Body of pancreas (tissue), 4 donors: ENCODE measurements at regions not wholly inside any gene's neighbourhood (a gene's known extent, or its start where the extent isn't known, plus 50 kb on each side); places are given as distances from the start of the nearest gene placed in this dataset.

ENCODE experiments used
- ATAC-seq: fragments of 150-250 bp; one replicate; pipeline ENCODE4 v1.9.1; 2016
- DNase-seq, 4 donors: peaks; one replicate each; pipeline ENCODE4 v3.0.0-alpha.2; 2019
- H3K27ac ChIP-seq, 4 donors: fragments of 200-600 bp; sonication (generic); 1 replicate in 3 of 4; 2 replicates in 1 of 4; pipeline versions ENCODE4 v1.5.1 to v1.6.1; 2016 to 2019; ENCODE audit warnings: mild to moderate bottlenecking in 1 of 4, mixed read lengths in 1 of 4, moderate library complexity in 1 of 4
- H3K27me3 ChIP-seq, 2 donors: fragments of 200-600 bp; sonication (generic); one replicate each; pipeline ENCODE4 v1.6.0; 2016; ENCODE audit warnings: mild to moderate bottlenecking in 1 of 2
- H3K36me3 ChIP-seq, 2 donors: fragments of 200-600 bp; sonication (generic); replicated peaks in 1 of 2; 2 replicates each; pipeline ENCODE4 v1.5.1; 2016; ENCODE audit warnings: low read depth in 2 of 2; ENCODE audit not compliant: insufficient read depth in 1 of 2
- H3K4me1 ChIP-seq: fragments of 200-600 bp; sonication (generic); one replicate; pipeline ENCODE4 v1.6.0; 2016
- H3K4me3 ChIP-seq, 2 donors: fragments of 200-600 bp; sonication (generic); 1 replicate in 1 of 2; 2 replicates in 1 of 2; pipeline ENCODE4 v1.5.1; 2016 to 2019
- H3K9me3 ChIP-seq, 3 donors: fragments of 200-600 bp; sonication (generic); 1 replicate in 2 of 3; 2 replicates in 1 of 3; pipeline ENCODE4 v1.5.1; 2016
- CTCF ChIP-seq, 7 experiments: fragments of 450-650 bp in 4 of 7; fragments of 200-600 bp in 3 of 7; sonication (generic) in 3 of 7; IDR thresholded peaks; one replicate each; pipeline ENCODE4 v1.5.1; 2016 to 2019; ENCODE audit warnings: antibody characterized with exemption in 7 of 7
- POLR2A ChIP-seq, 3 donors: fragments of 450-650 bp; IDR thresholded peaks; one replicate each; pipeline ENCODE4 v1.6.1; 2016; ENCODE audit warnings: antibody characterized with exemption in 3 of 3, mild to moderate bottlenecking in 2 of 3
- WGBS, 2 donors: methylation state at CpG; one replicate each; pipeline ENCODE4 v1.1.5; 2017; 5-methylcytosine and 5-hydroxymethylcytosine counted together
- intact Hi-C: fragments of 100-400 bp; cut with DNase I; formaldehyde crosslinking; loops from one replicate; pipeline ENCODE4 v1.15.1; 2023

GRCh38 chr10:88023676-88024075, 160.3 kb downstream of the PTEN start:
- intact Hi-C loops = no loop called here
- TF ChIP-seq CTCF (IDR thresholded peaks at IDR 0.05) (no peak), POLR2A (IDR thresholded peaks at IDR 0.05) (no peak)
- no peak for ATAC-seq

GRCh38 chr10:88026031-88026430, 162.6 kb downstream of the PTEN start:
- intact Hi-C loops = no loop called here
- 98 to 100% methylated on average over 3 of the region's 3 CpGs for WGBS, 2 donors

More at GRCh38 chr10:88023676-88024075, 160.3 kb downstream of the PTEN start:
- no peaks in the 10 kb centered on the region for H3K27me3 ChIP-seq
- WGBS, 2 donors = 55 to 65% methylated on average over 1 of the region's 1 CpG
- no peak overlapping the region for H3K4me3 ChIP-seq
- H3K9me3 ChIP-seq = no peaks in the 10 kb centered on the region
- H3K4me1 ChIP-seq = peaks cover 6% of the 10 kb centered on the region
- no peak for DNase-seq
- no peak overlapping the region for H3K27ac ChIP-seq
- no peaks in the 10 kb centered on the region for H3K36me3 ChIP-seq

GRCh38 chr10:88027570-88027969, 164.1 kb downstream of the PTEN start:
- no peaks in the 10 kb centered on the region for H3K27me3 ChIP-seq
- ATAC-seq (no peak), DNase-seq (peak in 1 of 4 donors; percentile 67)
- no peaks in the 10 kb centered on the region for H3K9me3 ChIP-seq
- H3K4me3 ChIP-seq = no peak overlapping the region
- peak overlapping the region in 1 of 4 donors; percentile 51 for H3K27ac ChIP-seq
- H3K4me1 ChIP-seq = peaks cover 11% of the 10 kb centered on the region
- no peaks in the 10 kb centered on the region for H3K36me3 ChIP-seq
- 50 to 93% methylated on average over 4 of the region's 4 CpGs for WGBS, 2 donors
- intact Hi-C loops = no loop called here
- no peak for TF ChIP-seq CTCF (IDR thresholded peaks at IDR 0.05)
- TF ChIP-seq POLR2A (IDR thresholded peaks at IDR 0.05) = no peak

More at GRCh38 chr10:88026031-88026430, 162.6 kb downstream of the PTEN start:
- no peaks in the 10 kb centered on the region for H3K36me3 ChIP-seq
- no peaks in the 10 kb centered on the region for H3K9me3 ChIP-seq
- no peak overlapping the region for H3K27ac ChIP-seq
- H3K4me3 ChIP-seq = no peak overlapping the region
- no peak for DNase-seq
- TF ChIP-seq POLR2A (IDR thresholded peaks at IDR 0.05) (no peak), CTCF (IDR thresholded peaks at IDR 0.05) (no peak)
- H3K27me3 ChIP-seq = no peaks in the 10 kb centered on the region
- H3K4me1 ChIP-seq = peaks cover 11% of the 10 kb centered on the region
- ATAC-seq = no peak

- peaks cover 11% of the 10 kb centered on the region for H3K4me1 ChIP-seq
- ATAC-seq (no peak), DNase-seq (no peak)
- no peaks in the 10 kb centered on the region for H3K36me3 ChIP-seq
- intact Hi-C loops = no loop called here
- no peak for TF ChIP-seq CTCF (IDR thresholded peaks at IDR 0.05)
- TF ChIP-seq POLR2A (IDR thresholded peaks at IDR 0.05) = no peak
- WGBS, 2 donors = 64 to 100% methylated on average over 1 of the region's 1 CpG
- no peak overlapping the region for H3K4me3 ChIP-seq
- H3K27ac ChIP-seq = peak overlapping the region in 2 of 4 donors; percentile 20 to 44
- H3K27me3 ChIP-seq = no peaks in the 10 kb centered on the region
- no peaks in the 10 kb centered on the region for H3K9me3 ChIP-seq
These were observed 164.6 kb downstream of the PTEN start for GRCh38 chr10:88028072-88028471.

- ATAC-seq (peak; percentile 92), DNase-seq (peak; percentile 22 to 52 (median 34))
- Histone ChIP-seq H3K27ac (peak overlapping the region in 3 of 4 donors; percentile 22 to 44 (median 26)), H3K4me3 (no peak overlapping the region), H3K4me1 (peaks cover 11% of the 10 kb centered on the region), H3K9me3 (no peaks in the 10 kb centered on the region), H3K27me3 (no peaks in the 10 kb centered on the region), H3K36me3 (no peaks in the 10 kb centered on the region)
- intact Hi-C loops = no loop called here
- WGBS, 2 donors = 24 to 28% methylated on average over 1 of the region's 1 CpG
- no peak for TF ChIP-seq POLR2A (IDR thresholded peaks at IDR 0.05)
- TF ChIP-seq CTCF (IDR thresholded peaks at IDR 0.05) = no peak
These were observed 165.2 kb downstream of the PTEN start for GRCh38 chr10:88028654-88029053.
